ENCODE measurements at regions not wholly inside any gene's neighbourhood (a gene's known extent, or its start where the extent isn't known, plus 50 kb on each side); places are given as distances from the start of the nearest gene placed in this dataset.

DNA sequence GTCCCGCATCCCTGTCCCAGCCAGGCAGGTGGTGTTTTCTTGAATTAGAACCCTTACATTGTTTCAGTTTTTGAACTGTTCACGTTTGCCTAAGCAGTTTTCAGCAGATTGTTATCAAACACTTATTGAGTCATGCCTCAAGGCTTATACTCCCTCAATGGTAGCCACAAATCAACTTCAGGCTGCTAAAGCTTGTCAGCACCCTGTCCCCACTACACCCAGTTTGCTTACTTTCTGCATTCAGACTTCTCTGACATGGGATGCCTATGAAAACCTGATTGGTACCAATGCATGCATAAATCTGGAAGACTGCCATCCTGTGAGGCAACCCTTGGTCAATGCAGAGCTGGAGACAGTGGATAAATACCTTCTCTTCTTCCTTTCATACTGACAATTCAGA is 225.4 kb downstream of the BTG1 start:
- H3K9me3 ChIP-seq (ENCODE audit: insufficient read depth, low read length, severe bottlenecking), result no peaks in the 10 kb centered on the region
- no peaks in the 10 kb centered on the region for H3K79me2 ChIP-seq (ENCODE audit: insufficient read depth, low read length)
- 0 out of 2 replicates have a peak overlapping the region, but pooled peaks have one; percentile 25 for H3K27ac ChIP-seq (ENCODE audit: low read length)
- H3K9ac ChIP-seq (ENCODE audit: low read depth, low read length), result no peak overlapping the region
- H3K36me3 ChIP-seq (ENCODE audit: insufficient read depth, low read length), result no peaks in the 10 kb centered on the region
- no peak overlapping the region for H2AFZ ChIP-seq (ENCODE audit: low read depth, low read length)
- H3K27me3 ChIP-seq (ENCODE audit: insufficient read depth, low read length, poor library complexity), result no peaks in the 10 kb centered on the region
- no peaks in the 10 kb centered on the region for H4K20me1 ChIP-seq (ENCODE audit: insufficient read depth, low read length)
- DNase-seq, result no peak
- peaks cover 21% of the 10 kb centered on the region for H3K4me1 ChIP-seq (ENCODE audit: insufficient read depth, low read length)
- TF ChIP-seq CTCF (IDR thresholded peaks at IDR 0.05; ENCODE audit: borderline replicate concordance, extremely low read depth, low read length, poor library complexity, severe bottlenecking) (no peak), EZH2 (IDR thresholded peaks at IDR 0.05; ENCODE audit: borderline replicate concordance, low read depth, low read length, severe bottlenecking) (no peak)
- H3K4me3 ChIP-seq (ENCODE audit: low read depth in 1 of 2, low read length in 2 of 2), result no peak overlapping the region
- ATAC-seq (ENCODE audit: insufficient read depth, low read depth), result peak; percentile 50; the same call in 2 of the 3 replicates
- H3K4me2 ChIP-seq (ENCODE audit: insufficient read depth, low read length), result no peak overlapping the region

DNA sequence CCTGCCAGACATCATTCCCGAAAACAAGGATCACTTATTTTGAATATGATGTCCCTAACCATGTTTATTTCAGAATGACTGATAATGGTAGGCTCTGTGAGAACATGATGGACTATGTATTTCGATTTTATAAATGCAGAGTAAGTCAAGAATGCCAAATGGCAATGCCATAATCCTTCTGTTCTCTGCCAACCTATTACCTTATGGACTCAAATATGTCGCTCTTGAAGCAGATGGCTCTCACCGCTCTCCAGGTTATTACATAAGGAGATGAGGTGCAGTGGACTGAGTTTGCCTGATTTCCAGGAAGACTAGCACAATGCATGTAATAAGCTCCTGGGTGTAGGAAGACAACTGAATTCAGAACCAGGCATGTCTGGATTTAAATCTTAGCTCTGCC is 227.2 kb downstream of the BTG1 start:
- H3K79me2 ChIP-seq (ENCODE audit: insufficient read depth, low read length), result no peaks in the 10 kb centered on the region
- no peak overlapping the region for H2AFZ ChIP-seq (ENCODE audit: low read depth, low read length)
- H3K4me2 ChIP-seq (ENCODE audit: insufficient read depth, low read length), result no peak overlapping the region
- no peaks in the 10 kb centered on the region for H3K27me3 ChIP-seq (ENCODE audit: insufficient read depth, low read length, poor library complexity)
- no peak overlapping the region for H3K9ac ChIP-seq (ENCODE audit: low read depth, low read length)
- H3K4me3 ChIP-seq (ENCODE audit: low read depth in 1 of 2, low read length in 2 of 2), result no peak overlapping the region
- no peaks in the 10 kb centered on the region for H4K20me1 ChIP-seq (ENCODE audit: insufficient read depth, low read length)
- H3K4me1 ChIP-seq (ENCODE audit: insufficient read depth, low read length), result peaks cover 21% of the 10 kb centered on the region
- no peak for DNase-seq
- no peaks in the 10 kb centered on the region for H3K9me3 ChIP-seq (ENCODE audit: insufficient read depth, low read length, severe bottlenecking)
- no peak overlapping the region for H3K27ac ChIP-seq (ENCODE audit: low read length)
- no peaks in the 10 kb centered on the region for H3K36me3 ChIP-seq (ENCODE audit: insufficient read depth, low read length)
- no peak for TF ChIP-seq CTCF (IDR thresholded peaks at IDR 0.05; ENCODE audit: borderline replicate concordance, extremely low read depth, low read length, poor library complexity, severe bottlenecking)
- TF ChIP-seq EZH2 (IDR thresholded peaks at IDR 0.05; ENCODE audit: borderline replicate concordance, low read depth, low read length, severe bottlenecking), result no peak
- ATAC-seq (ENCODE audit: insufficient read depth, low read depth), result no peak

DNA sequence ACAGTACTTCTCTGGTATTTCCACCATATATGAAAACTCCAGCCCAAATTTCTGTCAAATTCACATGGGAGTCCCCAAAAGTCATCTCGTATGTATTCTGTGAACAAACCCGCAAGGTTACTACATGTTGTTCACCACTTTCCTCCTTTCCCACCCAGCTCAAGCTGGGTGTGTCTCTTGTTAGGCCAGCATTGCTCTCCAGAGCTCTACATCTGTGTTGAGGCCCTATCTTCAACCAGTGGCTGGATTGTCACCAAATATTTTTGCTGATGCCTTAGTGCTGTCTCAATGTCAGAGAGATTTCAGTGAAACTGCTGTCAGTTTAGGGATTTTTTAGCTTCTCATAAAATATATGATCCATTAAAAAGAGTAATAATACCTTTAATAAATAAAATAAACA is 230.9 kb downstream of the BTG1 start:
- Histone ChIP-seq H3K27ac (ENCODE audit: low read length) (no peak overlapping the region), H3K9me3 (ENCODE audit: insufficient read depth, low read length, severe bottlenecking) (no peaks in the 10 kb centered on the region), H3K4me3 (ENCODE audit: low read depth in 1 of 2, low read length in 2 of 2) (no peak overlapping the region), H3K79me2 (ENCODE audit: insufficient read depth, low read length) (no peaks in the 10 kb centered on the region), H3K4me1 (ENCODE audit: insufficient read depth, low read length) (no peaks in the 10 kb centered on the region), H4K20me1 (ENCODE audit: insufficient read depth, low read length) (no peaks in the 10 kb centered on the region), H2AFZ (ENCODE audit: low read depth, low read length) (no peak overlapping the region), H3K9ac (ENCODE audit: low read depth, low read length) (no peak overlapping the region), H3K27me3 (ENCODE audit: insufficient read depth, low read length, poor library complexity) (no peaks in the 10 kb centered on the region), H3K4me2 (ENCODE audit: insufficient read depth, low read length) (no peak overlapping the region), H3K36me3 (ENCODE audit: insufficient read depth, low read length) (no peaks in the 10 kb centered on the region)
- DNase-seq (no peak), ATAC-seq (ENCODE audit: insufficient read depth, low read depth) (no peak)
- no peak for TF ChIP-seq CTCF (IDR thresholded peaks at IDR 0.05; ENCODE audit: borderline replicate concordance, extremely low read depth, low read length, poor library complexity, severe bottlenecking)
- TF ChIP-seq EZH2 (IDR thresholded peaks at IDR 0.05; ENCODE audit: borderline replicate concordance, low read depth, low read length, severe bottlenecking), result no peak

- H3K9ac ChIP-seq (ENCODE audit: low read depth, low read length), result no peak overlapping the region
- DNase-seq (no peak), ATAC-seq (ENCODE audit: insufficient read depth, low read depth) (no peak)
- no peaks in the 10 kb centered on the region for H3K27me3 ChIP-seq (ENCODE audit: insufficient read depth, low read length, poor library complexity)
- H3K36me3 ChIP-seq (ENCODE audit: insufficient read depth, low read length), result no peaks in the 10 kb centered on the region
- no peaks in the 10 kb centered on the region for H4K20me1 ChIP-seq (ENCODE audit: insufficient read depth, low read length)
- TF ChIP-seq CTCF (IDR thresholded peaks at IDR 0.05; ENCODE audit: borderline replicate concordance, extremely low read depth, low read length, poor library complexity, severe bottlenecking) (no peak), EZH2 (IDR thresholded peaks at IDR 0.05; ENCODE audit: borderline replicate concordance, low read depth, low read length, severe bottlenecking) (no peak)
- no peak overlapping the region for H2AFZ ChIP-seq (ENCODE audit: low read depth, low read length)
- no peaks in the 10 kb centered on the region for H3K4me1 ChIP-seq (ENCODE audit: insufficient read depth, low read length)
- no peaks in the 10 kb centered on the region for H3K9me3 ChIP-seq (ENCODE audit: insufficient read depth, low read length, severe bottlenecking)
- H3K79me2 ChIP-seq (ENCODE audit: insufficient read depth, low read length), result no peaks in the 10 kb centered on the region
- H3K4me2 ChIP-seq (ENCODE audit: insufficient read depth, low read length), result no peak overlapping the region
- H3K4me3 ChIP-seq (ENCODE audit: low read depth in 1 of 2, low read length in 2 of 2), result no peak overlapping the region
- no peak overlapping the region for H3K27ac ChIP-seq (ENCODE audit: low read length)
Observed at GRCh38 chr12:91913651-91914050, 232.0 kb downstream of the BTG1 start.
